Endothelial cell of umbilical vein (primary cell): ENCODE measurements at regions not wholly inside any gene's neighbourhood (a gene's known extent, or its start where the extent isn't known, plus 50 kb on each side); places are given as distances from the start of the nearest gene placed in this dataset.

Source experiments
- BruUV-seq: library from RNA; stranded (reverse); fragments of 400-500 nt; replicated peaks from 2 replicates; lab custom pipeline; 2021; lab: Mats Ljungman, UMichigan
- CTCF ChIA-PET: fragments of 300-600, 350-600 bp; sonication (Branson Sonifier 250); formaldehyde crosslinking; loops from one replicate; lab custom pipeline; 2021; ENCODE audit warnings: antibody characterized with exemption, inconsistent platforms; lab: Charles Lee
- POLR2A ChIA-PET: fragments of 300-600, 350-600 bp; sonication (Branson Sonifier 250); formaldehyde crosslinking; loops from one replicate; lab custom pipeline; 2021; ENCODE audit warnings: antibody characterized with exemption, inconsistent platforms; lab: Charles Lee
- DNase-seq: peaks from one replicate; pipeline ENCODE4 v3.0.0-alpha.2; 2011; ENCODE audit warnings: low read depth, low spot score
- FAIRE-seq: peaks from 2 replicates; lab custom pipeline; 2011; peaks lifted over from hg19 to GRCh38; lab: Jason Lieb, UNC
- H2AFZ ChIP-seq: 2 replicates; pipeline ENCODE4 v1.6.0; 2012; ENCODE audit warnings: low read depth, low read length, control low read depth, inconsistent platforms
- H3K27ac ChIP-seq: 2 replicates; pipeline ENCODE4 v1.5.1; 2011; ENCODE audit warnings: low read depth, mild to moderate bottlenecking, control low read depth, low read length, moderate library complexity; ENCODE audit not compliant: insufficient read depth
- H3K27me3 ChIP-seq, 2 experiments: 2 replicates each; pipeline versions ENCODE4 v1.6.0 to v1.6.1; 2011; ENCODE audit warnings: low read length in 2 of 2, mixed read lengths in 1 of 2; ENCODE audit not compliant: control insufficient read depth in 2 of 2, insufficient read depth in 2 of 2
- H3K36me3 ChIP-seq, 2 experiments: 2 replicates in 1 of 2; 3 replicates in 1 of 2; pipeline ENCODE4 v1.5.1; 2011; ENCODE audit warnings: low read length in 2 of 2, mild to moderate bottlenecking in 1 of 2, moderate library complexity in 1 of 2; ENCODE audit not compliant: control insufficient read depth in 2 of 2, insufficient read depth in 2 of 2; ENCODE audit errors: extremely low read depth in 1 of 2
- H3K4me1 ChIP-seq: 3 replicates; pipeline ENCODE4 v1.5.1; 2011; ENCODE audit warnings: mild to moderate bottlenecking, low read length; ENCODE audit not compliant: control insufficient read depth, insufficient read depth; ENCODE audit errors: extremely low read depth
- H3K4me2 ChIP-seq: 2 replicates; pipeline ENCODE4 v1.6.1; 2011; ENCODE audit warnings: low read length, control low read depth, mixed read lengths; ENCODE audit not compliant: insufficient read depth
- H3K4me3 ChIP-seq, 3 experiments: fragments of 200-600 bp in 1 of 3; sonication (generic), shearing (Covaris generic) in 1 of 3; replicated peaks in 1 of 3; 2 replicates each; pipeline ENCODE4 v1.5.1; 2011 to 2016; ENCODE audit warnings: control low read depth in 3 of 3, low read length in 3 of 3, mild to moderate bottlenecking in 2 of 3, inconsistent platforms in 1 of 3, low read depth in 1 of 3, moderate library complexity in 1 of 3; ENCODE audit not compliant: insufficient read depth in 1 of 3
- H3K79me2 ChIP-seq: 2 replicates; pipeline ENCODE4 v1.6.0; 2012; ENCODE audit warnings: low read length, inconsistent platforms; ENCODE audit not compliant: control insufficient read depth, insufficient read depth
- H3K9ac ChIP-seq: replicated peaks from 2 replicates; pipeline ENCODE3; 2011; ENCODE audit warnings: low read length, control low read depth; ENCODE audit not compliant: insufficient read depth; ENCODE audit errors: extremely low read depth
- H3K9me1 ChIP-seq: replicated peaks from 3 replicates; pipeline ENCODE4 v1.6.0; 2011; ENCODE audit warnings: mild to moderate bottlenecking, low read length; ENCODE audit not compliant: control insufficient read depth, insufficient read depth; ENCODE audit errors: extremely low read depth
- H3K9me3 ChIP-seq: replicated peaks from 2 replicates; pipeline ENCODE4 v1.5.1; 2012; ENCODE audit warnings: low read length, inconsistent platforms; ENCODE audit not compliant: control insufficient read depth, insufficient read depth
- H4K20me1 ChIP-seq: replicated peaks from 2 replicates; pipeline ENCODE3; 2011; ENCODE audit warnings: mild to moderate bottlenecking, low read length; ENCODE audit not compliant: control insufficient read depth, insufficient read depth; ENCODE audit errors: extremely low read depth
- EZH2 ChIP-seq: IDR thresholded peaks from 2 replicates; pipeline ENCODE4 v1.6.1; 2012; ENCODE audit warnings: borderline replicate concordance, low read depth, mild to moderate bottlenecking, moderate library complexity, low read length, inconsistent platforms; ENCODE audit not compliant: severe bottlenecking
- FOS ChIP-seq: IDR thresholded peaks from 2 replicates; pipeline ENCODE4 v1.6.1; 2011; ENCODE audit warnings: mild to moderate bottlenecking, low read length, moderate library complexity, borderline replicate concordance; ENCODE audit not compliant: insufficient read depth
- GATA2 ChIP-seq: IDR thresholded peaks from 2 replicates; pipeline ENCODE4 v1.7.0; 2011; ENCODE audit warnings: low read depth, mild to moderate bottlenecking, moderate library complexity, mixed read lengths, low read length; ENCODE audit not compliant: insufficient read length, insufficient read depth
- JUN ChIP-seq: IDR thresholded peaks from 2 replicates; pipeline ENCODE4 v1.6.1; 2011; ENCODE audit warnings: borderline replicate concordance, low read depth; ENCODE audit not compliant: insufficient read length, insufficient read depth
- MYC ChIP-seq: IDR thresholded peaks from one replicate; pipeline ENCODE4 v1.6.1; 2011; ENCODE audit warnings: mild to moderate bottlenecking, low read depth, low read length
- POLR2A ChIP-seq: IDR thresholded peaks from 2 replicates; pipeline ENCODE4 v1.6.1; 2012; ENCODE audit warnings: low read depth, mild to moderate bottlenecking, control low read depth, low read length
- dilution Hi-C: fragments of 300-500 bp; cut with MboI; formaldehyde crosslinking; loops from one replicate; pipeline ENCODE4 v1.15.0; 2019; ENCODE audit warnings: low sequenced_read_pairs; ENCODE audit not compliant: extremely low pct_ligation_motif_present
- intact Hi-C: fragments of 100-400 bp; cut with micrococcal nuclease; formaldehyde crosslinking; loops from one replicate; pipeline ENCODE4 v1.10.0; 2022
- TF ChIP-seq, protein P1 (sequence below): IDR thresholded peaks from 2 replicates; pipeline ENCODE4 v1.6.1; 2011; ENCODE audit not compliant: insufficient read depth, insufficient read length

DNA sequence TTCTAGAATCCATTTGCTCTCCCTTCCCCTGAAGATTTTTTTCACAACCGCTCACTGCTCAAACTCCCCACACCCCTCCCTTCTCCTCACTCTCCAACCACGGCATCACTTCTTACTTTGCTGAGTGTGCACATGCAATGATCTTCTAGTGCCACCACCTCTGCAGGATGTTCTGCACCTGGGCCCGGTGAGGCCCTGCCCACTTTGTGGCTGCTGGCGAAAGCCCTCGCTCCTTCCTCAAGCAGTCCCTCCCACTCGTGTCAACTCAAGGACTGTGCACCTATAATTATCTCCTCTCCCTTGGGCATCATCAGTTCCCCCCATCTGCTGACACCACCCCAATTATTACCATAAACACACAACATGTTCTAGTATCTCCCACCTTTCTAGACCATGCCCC is 91.0 kb upstream of the LANCL2 start:
- intact Hi-C loops = no loop called here
- Histone ChIP-seq H3K9ac (no peak overlapping the region), H3K9me3 (no peaks in the 10 kb centered on the region), H3K4me2 (no peak overlapping the region), H3K4me3 (no peak overlapping the region), H2AFZ (no peak overlapping the region), H3K36me3 (no peaks in the 10 kb centered on the region), H3K27ac (no peak overlapping the region), H3K4me1 (no peaks in the 10 kb centered on the region), H3K27me3 (peaks cover 0 to 5% of the 10 kb centered on the region in 2 experiments), H3K9me1 (no peaks in the 10 kb centered on the region), H3K79me2 (no peaks in the 10 kb centered on the region), H4K20me1 (no peaks in the 10 kb centered on the region)
- dilution Hi-C loops = no loop called here
- FAIRE-seq (no peak), DNase-seq (no peak)
- CTCF ChIA-PET = no interaction called here
- TF ChIP-seq JUN (no peak), FOS (no peak), EZH2 (no peak), GATA2 (no peak), MYC (no peak), POLR2A (no peak)
- TF ChIP-seq, protein P1, sequence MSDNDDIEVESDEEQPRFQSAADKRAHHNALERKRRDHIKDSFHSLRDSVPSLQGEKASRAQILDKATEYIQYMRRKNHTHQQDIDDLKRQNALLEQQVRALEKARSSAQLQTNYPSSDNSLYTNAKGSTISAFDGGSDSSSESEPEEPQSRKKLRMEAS = no peak
- POLR2A ChIA-PET = no interaction called here
- BruUV-seq = no TSS peak
